Epithelial cell of esophagus (primary cell): ENCODE measurements at regions not wholly inside any gene's neighbourhood (a gene's known extent, or its start where the extent isn't known, plus 50 kb on each side); places are given as distances from the start of the nearest gene placed in this dataset.
A peak's percentile ranks its signal among the peaks of the same experiment; 100 is the strongest.
"Not testable (repeated sequence)": the region's sequence is repeated elsewhere in the genome, so short reads cannot be mapped to it uniquely, and the experiment has no call there.

Experiments
- DNase-seq: peaks from one replicate; pipeline ENCODE4 v3.0.0; 2010; ENCODE audit warnings: low read depth
- H3K4me3 ChIP-seq: 2 replicates; pipeline ENCODE4 v1.5.1; 2011; ENCODE audit warnings: mild to moderate bottlenecking, low read length, control low read depth
- CTCF ChIP-seq: IDR thresholded peaks from 2 replicates; pipeline ENCODE4 v1.5.1; 2011; ENCODE audit warnings: low read depth, mild to moderate bottlenecking, low read length, control low read depth, inconsistent platforms; ENCODE audit not compliant: insufficient read depth; ENCODE audit errors: missing control alignments

- no peak for DNase-seq
- TF ChIP-seq CTCF: no peak
- no peak overlapping the region for H3K4me3 ChIP-seq
Observed at GRCh38 chr6:27736686-27737085, 175.5 kb downstream of the OR2B2 start.

GRCh38 chr6:27728442-27728841, 183.8 kb downstream of the OR2B2 start:
- no peak for TF ChIP-seq CTCF
- no peak overlapping the region for H3K4me3 ChIP-seq
- DNase-seq: no peak

- DNase-seq: peak; percentile 55
- no peak overlapping the region for H3K4me3 ChIP-seq
- no peak for TF ChIP-seq CTCF
Observed at GRCh38 chr6:27726619-27727023, 185.6 kb downstream of the OR2B2 start.

- no peak for TF ChIP-seq CTCF
- peak; percentile 85 for DNase-seq
- H3K4me3 ChIP-seq: no peak overlapping the region
Observed at GRCh38 chr6:27720607-27721580, 191.3 kb downstream of the OR2B2 start.

GRCh38 chr6:27719039-27719438, 193.2 kb downstream of the OR2B2 start:
- peak; percentile 32 for DNase-seq
- not testable (repeated sequence) for H3K4me3 ChIP-seq

GRCh38 chr6:27706431-27706830, 205.8 kb downstream of the OR2B2 start:
- no peak overlapping the region for H3K4me3 ChIP-seq
- TF ChIP-seq CTCF: no peak
- no peak for DNase-seq

- TF ChIP-seq CTCF: no peak
- DNase-seq: no peak
- H3K4me3 ChIP-seq: no peak overlapping the region
Observed at GRCh38 chr6:27700337-27700736, 211.9 kb downstream of the OR2B2 start.
